Stomach (tissue), 8 donors: ENCODE measurements at regions not wholly inside any gene's neighbourhood (a gene's known extent, or its start where the extent isn't known, plus 50 kb on each side); places are given as distances from the start of the nearest gene placed in this dataset.
"Not testable (repeated sequence)": the region's sequence is repeated elsewhere in the genome, so short reads cannot be mapped to it uniquely, and the experiment has no call there.

Source experiments
- DNase-seq, 2 donors: peaks; one replicate each; pipeline versions ENCODE4 v3.0.0 to v3.0.0-alpha.2; 2013 to 2019
- H3K27ac ChIP-seq, 5 donors: fragments of 200-600 bp in 4 of 5; sonication (generic) in 4 of 5; one replicate each; pipeline ENCODE4 v1.5.1; 2013 to 2019; ENCODE audit warnings: mild to moderate bottlenecking in 1 of 5, moderate library complexity in 1 of 5
- H3K27me3 ChIP-seq, 3 donors: fragments of 200-600 bp; sonication (generic); one replicate each; pipeline ENCODE4 v1.5.1; 2017 to 2019; ENCODE audit warnings: mixed run types in 1 of 3
- H3K36me3 ChIP-seq, 4 donors: fragments of 200-600 bp; sonication (generic); 1 replicate in 3 of 4; 2 replicates in 1 of 4; pipeline ENCODE4 v1.5.1; 2016 to 2019
- H3K4me1 ChIP-seq, 4 donors: fragments of 200-600 bp; sonication (generic); one replicate each; pipeline ENCODE4 v1.5.1; 2016 to 2019
- H3K4me3 ChIP-seq, 4 donors: fragments of 200-600 bp; sonication (generic) in 3 of 4; one replicate each; pipeline ENCODE4 v1.5.1; 2016 to 2019; ENCODE audit warnings: mild to moderate bottlenecking in 1 of 4
- H3K9me3 ChIP-seq, 4 donors: fragments of 200-600 bp; sonication (generic); one replicate each; pipeline ENCODE4 v1.5.1; 2016 to 2019
- CTCF ChIP-seq, 7 experiments: fragments of 450-650 bp in 4 of 7; fragments of 200-600 bp in 3 of 7; sonication (generic) in 3 of 7; IDR thresholded peaks; one replicate each; pipeline ENCODE4 v1.5.1; 2016 to 2019; ENCODE audit warnings: antibody characterized with exemption in 7 of 7, control low read depth in 2 of 7, mild to moderate bottlenecking in 1 of 7
- EP300 ChIP-seq: sonication (generic); formaldehyde crosslinking; IDR thresholded peaks from one replicate; pipeline ENCODE4 v1.6.1; 2017; ENCODE audit warnings: antibody characterized with exemption
- POLR2A ChIP-seq, 4 donors: fragments of 450-650 bp; IDR thresholded peaks; one replicate each; pipeline ENCODE4 v1.6.1; 2016; ENCODE audit warnings: antibody characterized with exemption in 4 of 4, control low read depth in 2 of 4, mild to moderate bottlenecking in 1 of 4, moderate library complexity in 1 of 4
- POLR2AphosphoS5 ChIP-seq, 3 donors: sonication (generic); formaldehyde crosslinking; IDR thresholded peaks; one replicate each; pipeline ENCODE4 v1.6.1; 2016; ENCODE audit warnings: antibody characterized with exemption in 3 of 3
- WGBS, 5 donors: extraction: QIAGEN DNeasy Blood & Tissue Kit in 3 of 5; methylation state at CpG; one replicate each; pipeline versions ENCODE4 v1.1.5 to v1.1.7; 2013 to 2018; 5-methylcytosine and 5-hydroxymethylcytosine counted together
- intact Hi-C: fragments of 100-400 bp; cut with DNase I; formaldehyde crosslinking; loops from one replicate; pipeline ENCODE4 v1.15.1; 2023; ENCODE audit warnings: low total_unique reads
- donor health status: healthy with polysubstance abuse.
- donor health status: Bipolar disorder and iron deficiency.
- donor health status: healthy.

DNA sequence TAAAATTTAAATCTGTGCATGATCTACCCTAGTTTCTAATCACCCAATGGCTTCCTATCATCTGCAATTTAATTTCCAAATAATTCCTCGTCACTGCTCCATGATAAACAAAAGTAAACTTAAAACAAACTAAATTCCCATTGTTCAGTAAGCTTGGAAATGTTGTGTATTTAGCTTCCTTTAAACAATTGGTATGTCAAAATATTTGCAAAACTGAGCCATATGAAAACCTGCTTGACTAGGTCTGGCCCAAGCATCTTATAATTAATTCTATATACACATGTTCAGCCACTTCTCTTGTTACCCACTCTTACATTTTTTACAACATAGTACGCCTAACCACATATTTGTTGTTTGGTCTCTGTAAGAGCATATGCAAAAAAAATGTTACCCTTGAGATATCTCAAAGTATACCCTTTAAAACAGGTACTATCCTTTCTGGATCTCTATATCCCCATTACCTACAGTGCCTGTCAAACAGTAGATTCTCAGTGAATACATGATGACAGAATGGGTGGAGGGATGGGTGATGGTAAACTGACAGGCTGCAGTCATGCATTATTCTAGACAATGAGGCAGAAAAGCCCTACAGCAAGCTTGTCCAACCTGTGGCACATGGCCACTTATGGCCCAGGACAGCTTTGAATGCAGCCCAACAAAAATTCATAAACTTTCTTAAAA lies 1277.9 kb upstream of the TENM4 start:
- TF ChIP-seq POLR2AphosphoS5 (IDR thresholded peaks at IDR 0.05) (no peak), EP300 (no peak), CTCF (IDR thresholded peaks at IDR 0.05) (no peak), POLR2A (IDR thresholded peaks at IDR 0.05) (no peak)
- WGBS, 5 donors = 37 to 63% (median 52%) methylated on average over 2 of the region's 2 CpGs
- no peaks in the 10 kb centered on the region for H3K36me3 ChIP-seq

DNA sequence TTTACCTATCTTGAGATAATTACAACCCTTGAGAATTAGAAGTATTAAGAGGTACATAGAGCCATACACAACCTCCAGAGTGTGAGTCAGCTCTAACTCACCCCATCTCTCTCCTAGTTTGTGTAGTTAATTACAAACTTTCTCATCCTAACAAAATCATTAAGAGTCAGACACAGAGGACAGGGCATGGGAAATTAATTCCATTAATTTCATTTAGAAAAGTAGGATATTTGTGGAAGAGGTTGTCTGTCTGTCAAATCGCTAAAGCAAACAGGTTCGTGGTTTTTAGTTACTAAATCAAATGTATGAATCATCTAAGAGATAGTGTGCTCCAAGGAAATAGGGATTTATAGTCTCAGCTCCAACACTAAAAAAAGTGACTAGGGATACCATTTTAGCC lies 1261.4 kb upstream of the TENM4 start:
- H3K27me3 ChIP-seq = no peaks in the 10 kb centered on the region
- no peak for TF ChIP-seq EP300
- TF ChIP-seq POLR2AphosphoS5 (IDR thresholded peaks at IDR 0.05) = no peak
- no peak for TF ChIP-seq CTCF (IDR thresholded peaks at IDR 0.05)
- no peak for TF ChIP-seq POLR2A (IDR thresholded peaks at IDR 0.05)
- no peaks in the 10 kb centered on the region for H3K36me3 ChIP-seq
- no peak overlapping the region for H3K4me3 ChIP-seq
- H3K9me3 ChIP-seq = peaks cover 0 to 11% (median 0%) of the 10 kb centered on the region in 4 donors
- H3K4me1 ChIP-seq = no peaks in the 10 kb centered on the region
- intact Hi-C loops = no loop called here
- no peak for DNase-seq
- H3K27ac ChIP-seq = no peak overlapping the region
- WGBS, 5 donors = 44 to 69% (median 49%) methylated on average over 2 of the region's 2 CpGs

More for the DNA sequence above, 1277.9 kb upstream of the TENM4 start:
- Histone ChIP-seq H3K27me3 (no peaks in the 10 kb centered on the region), H3K9me3 (no peaks in the 10 kb centered on the region), H3K4me3 (no peak overlapping the region), H3K27ac (no peak overlapping the region), H3K4me1 (no peaks in the 10 kb centered on the region)
- DNase-seq = no peak
- intact Hi-C loops = no loop called here

- no peak for DNase-seq
- TF ChIP-seq POLR2A (IDR thresholded peaks at IDR 0.05) (no peak), CTCF (IDR thresholded peaks at IDR 0.05) (no peak), EP300 (no peak), POLR2AphosphoS5 (IDR thresholded peaks at IDR 0.05) (no peak)
- Histone ChIP-seq H3K27ac (no peak overlapping the region), H3K9me3 (no peaks in the 10 kb centered on the region), H3K4me3 (no peak overlapping the region), H3K4me1 (no peaks in the 10 kb centered on the region), H3K36me3 (no peaks in the 10 kb centered on the region), H3K27me3 (no peaks in the 10 kb centered on the region)
- 80 to 89% (median 86%) methylated on average over 4 of the region's 4 CpGs for WGBS, 5 donors
- intact Hi-C loops = no loop called here
Observed at GRCh38 chr11:80700386-80700785, 1259.6 kb upstream of the TENM4 start.

DNA sequence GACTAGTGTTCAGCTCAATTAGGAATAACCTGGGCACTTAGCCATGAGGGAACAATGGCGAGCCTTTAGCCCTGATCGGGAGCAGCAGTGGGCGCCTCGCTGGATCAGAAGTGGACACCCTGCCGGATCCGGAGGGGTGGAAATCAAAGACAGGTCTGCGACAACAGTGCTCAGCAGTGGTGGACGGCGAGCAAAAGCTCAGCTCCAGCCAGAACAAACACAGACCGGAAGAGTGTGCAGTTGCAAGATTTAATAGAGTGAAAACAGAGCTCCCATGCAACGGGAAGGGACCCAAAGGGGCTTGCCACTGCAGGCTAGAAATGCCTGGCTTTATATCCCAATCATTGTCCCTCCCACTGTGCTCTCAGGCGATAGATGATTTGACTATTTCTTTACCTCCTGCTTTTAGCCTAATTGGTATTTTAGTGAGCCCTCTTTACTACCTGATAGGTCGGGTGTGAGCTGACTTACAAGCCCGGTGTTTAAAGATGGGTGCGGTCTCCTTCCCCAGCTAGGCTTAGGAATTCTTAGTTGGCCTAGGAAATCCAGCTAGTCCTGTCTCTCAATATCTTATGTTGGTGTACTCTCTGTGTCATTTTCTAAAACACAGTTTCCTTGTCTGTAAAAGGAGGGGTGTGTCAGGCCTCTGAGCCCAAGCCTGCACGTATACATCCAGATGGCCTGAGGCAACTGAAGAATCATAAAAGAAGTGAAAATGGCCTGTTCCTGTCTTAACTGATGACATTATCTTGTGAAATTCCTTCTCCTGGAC lies 1258.8 kb upstream of the TENM4 start:
- H3K4me1 ChIP-seq, H3K9me3 ChIP-seq, H3K36me3 ChIP-seq, H3K4me3 ChIP-seq, H3K27ac ChIP-seq, DNase-seq, intact Hi-C loops, H3K27me3 ChIP-seq: not testable (repeated sequence)
- WGBS, 5 donors = 75 to 89% (median 77%) methylated on average over 16 of the region's 16 CpGs

GRCh38 chr11:80698637-80699036 lies 1257.8 kb upstream of the TENM4 start:
- DNase-seq = no peak
- Histone ChIP-seq H3K27me3 (no peaks in the 10 kb centered on the region), H3K4me1 (no peaks in the 10 kb centered on the region), H3K36me3 (no peaks in the 10 kb centered on the region), H3K9me3 (no peaks in the 10 kb centered on the region), H3K27ac (no peak overlapping the region), H3K4me3 (no peak overlapping the region)
- TF ChIP-seq POLR2A (IDR thresholded peaks at IDR 0.05) = no peak
- 78 to 95% (median 84%) methylated on average over 1 of the region's 1 CpG for WGBS, 5 donors
- intact Hi-C loops = no loop called here
